Karpas-422 (cell line): ENCODE measurements at regions not wholly inside any gene's neighbourhood (a gene's known extent, or its start where the extent isn't known, plus 50 kb on each side); places are given as distances from the start of the nearest gene placed in this dataset.
"Not testable (repeated sequence)": the region's sequence is repeated elsewhere in the genome, so short reads cannot be mapped to it uniquely, and the experiment has no call there.

Experiments used
- DNase-seq: peaks from one replicate; pipeline ENCODE4 v3.0.0-alpha.2; 2015
- H2AFZ ChIP-seq: fragments of 200-600 bp; sonication (generic); 2 replicates; pipeline ENCODE4 v1.6.1; 2014; ENCODE audit warnings: antibody characterized with exemption, low read length, mixed read lengths
- H3K27ac ChIP-seq: fragments of 200-600 bp; sonication (generic); 2 replicates; pipeline ENCODE4 v1.5.1; 2014; ENCODE audit warnings: mild to moderate bottlenecking, low read length, moderate library complexity
- H3K27me3 ChIP-seq: fragments of 200-600 bp; sonication (generic); 2 replicates; pipeline ENCODE4 v1.6.1; 2014; ENCODE audit warnings: low read length, mixed read lengths
- H3K36me3 ChIP-seq: fragments of 200-600 bp; sonication (generic); 2 replicates; pipeline ENCODE4 v1.6.1; 2014; ENCODE audit warnings: low read length, mixed read lengths; ENCODE audit not compliant: insufficient read depth
- H3K4me1 ChIP-seq: fragments of 200-600 bp; sonication (generic); 2 replicates; pipeline ENCODE4 v1.6.1; 2014; ENCODE audit warnings: mild to moderate bottlenecking, low read length, mixed read lengths
- H3K4me2 ChIP-seq: fragments of 200-600 bp; sonication (generic); 2 replicates; pipeline ENCODE4 v1.6.1; 2014; ENCODE audit warnings: low read length, low read depth, mild to moderate bottlenecking; ENCODE audit not compliant: poor library complexity, severe bottlenecking
- H3K4me3 ChIP-seq: fragments of 200-600 bp; sonication (generic); 2 replicates; pipeline ENCODE4 v1.5.1; 2014; ENCODE audit warnings: mild to moderate bottlenecking, antibody characterized with exemption, low read length, mixed read lengths
- H3K79me2 ChIP-seq: fragments of 200-600 bp; sonication (generic); 2 replicates; pipeline ENCODE4 v1.6.1; 2014; ENCODE audit warnings: mild to moderate bottlenecking, low read length, mixed read lengths
- H3K9ac ChIP-seq: fragments of 200-600 bp; sonication (generic); 2 replicates; pipeline ENCODE4 v1.6.0; 2014; ENCODE audit warnings: low read length
- H3K9me2 ChIP-seq: fragments of 200-600 bp; sonication (generic), shearing (Covaris generic); replicated peaks from 2 replicates; pipeline ENCODE4 v1.6.0; 2014; ENCODE audit warnings: mild to moderate bottlenecking, low read length, moderate library complexity; ENCODE audit not compliant: insufficient read depth
- H3K9me3 ChIP-seq: fragments of 300-700, 200-600 bp; sonication (generic); 2 replicates; pipeline ENCODE4 v1.6.1; 2014; ENCODE audit warnings: low read length, mixed read lengths
- H4K20me1 ChIP-seq: fragments of 200-600 bp; sonication (generic); 2 replicates; pipeline ENCODE4 v1.6.1; 2014; ENCODE audit warnings: mild to moderate bottlenecking, antibody characterized with exemption, low read length, low read depth; ENCODE audit not compliant: insufficient read depth

- H3K9me2 ChIP-seq, result no peaks in the 10 kb centered on the region
- peaks cover 13% of the 10 kb centered on the region; the same call in 1 of the 2 replicates for H3K9me3 ChIP-seq
- no peak overlapping the region for H3K27ac ChIP-seq
- H3K36me3 ChIP-seq, result no peaks in the 10 kb centered on the region
- H3K4me2 ChIP-seq, result no peak overlapping the region
- H2AFZ ChIP-seq, result no peak overlapping the region
- no peaks in the 10 kb centered on the region for H3K27me3 ChIP-seq
- no peaks in the 10 kb centered on the region for H3K4me1 ChIP-seq
- H4K20me1 ChIP-seq, result no peaks in the 10 kb centered on the region
- H3K4me3 ChIP-seq, result no peak overlapping the region
- no peaks in the 10 kb centered on the region for H3K79me2 ChIP-seq
- DNase-seq, result no peak
- H3K9ac ChIP-seq, result no peak overlapping the region
Observed at GRCh38 chr18:52156166-52156565, 183.8 kb upstream of the DCC start.

- Histone ChIP-seq H3K4me2 (no peak overlapping the region), H3K36me3 (no peaks in the 10 kb centered on the region), H4K20me1 (no peaks in the 10 kb centered on the region), H3K79me2 (no peaks in the 10 kb centered on the region), H3K9me3 (peaks cover 19% of the 10 kb centered on the region; the same call in 1 of the 2 replicates), H3K4me3 (no peak overlapping the region), H2AFZ (no peak overlapping the region), H3K9me2 (no peaks in the 10 kb centered on the region), H3K27me3 (no peaks in the 10 kb centered on the region), H3K9ac (no peak overlapping the region), H3K4me1 (no peaks in the 10 kb centered on the region), H3K27ac (no peak overlapping the region)
- no peak for DNase-seq
Observed at GRCh38 chr18:52160636-52161035, 179.4 kb upstream of the DCC start.

- Histone ChIP-seq H3K4me2 (no peak overlapping the region), H3K27ac (no peak overlapping the region), H3K36me3 (no peaks in the 10 kb centered on the region), H3K9ac (no peak overlapping the region), H3K9me3 (peaks cover 26% of the 10 kb centered on the region), H3K27me3 (no peaks in the 10 kb centered on the region), H3K79me2 (no peaks in the 10 kb centered on the region), H2AFZ (no peak overlapping the region), H3K9me2 (no peaks in the 10 kb centered on the region), H3K4me3 (no peak overlapping the region), H4K20me1 (no peaks in the 10 kb centered on the region), H3K4me1 (no peaks in the 10 kb centered on the region)
- no peak for DNase-seq
Observed at GRCh38 chr18:52163478-52163877, 176.5 kb upstream of the DCC start.

- H3K4me1 ChIP-seq, H3K27me3 ChIP-seq, H3K79me2 ChIP-seq, DNase-seq, H2AFZ ChIP-seq, H3K4me3 ChIP-seq, H3K9me2 ChIP-seq, H3K4me2 ChIP-seq, H4K20me1 ChIP-seq, H3K36me3 ChIP-seq, H3K27ac ChIP-seq, H3K9ac ChIP-seq: not testable (repeated sequence)
- peaks cover 30% of the 10 kb centered on the region for H3K9me3 ChIP-seq
Observed at GRCh38 chr18:52168131-52168530, 171.9 kb upstream of the DCC start.

- no peak overlapping the region for H3K9ac ChIP-seq
Observed at GRCh38 chr18:52174220-52174619, 165.8 kb upstream of the DCC start.

GRCh38 chr18:52175406-52175805 is 164.6 kb upstream of the DCC start:
- Histone ChIP-seq H3K27ac (no peak overlapping the region), H3K9me2 (no peaks in the 10 kb centered on the region), H3K36me3 (no peaks in the 10 kb centered on the region), H4K20me1 (no peaks in the 10 kb centered on the region), H3K27me3 (no peaks in the 10 kb centered on the region), H3K4me1 (no peaks in the 10 kb centered on the region), H3K79me2 (no peaks in the 10 kb centered on the region), H3K9me3 (peaks cover 16% of the 10 kb centered on the region; the same call in 1 of the 2 replicates), H3K4me2 (no peak overlapping the region), H3K9ac (no peak overlapping the region), H3K4me3 (no peak overlapping the region), H2AFZ (no peak overlapping the region)
- no peak for DNase-seq

More at GRCh38 chr18:52174220-52174619, 165.8 kb upstream of the DCC start:
- no peaks in the 10 kb centered on the region for H3K27me3 ChIP-seq
- H3K4me2 ChIP-seq, result no peak overlapping the region
- no peaks in the 10 kb centered on the region for H3K36me3 ChIP-seq
- no peak overlapping the region for H3K27ac ChIP-seq
- no peaks in the 10 kb centered on the region for H3K79me2 ChIP-seq
- H3K4me3 ChIP-seq, result no peak overlapping the region
- no peak for DNase-seq
- peaks cover 20% of the 10 kb centered on the region; the same call in 1 of the 2 replicates for H3K9me3 ChIP-seq
- no peak overlapping the region for H2AFZ ChIP-seq
- H3K4me1 ChIP-seq, result no peaks in the 10 kb centered on the region
- no peaks in the 10 kb centered on the region for H4K20me1 ChIP-seq
- no peaks in the 10 kb centered on the region for H3K9me2 ChIP-seq

- Histone ChIP-seq H4K20me1 (no peaks in the 10 kb centered on the region), H3K4me2 (no peak overlapping the region), H3K27me3 (no peaks in the 10 kb centered on the region), H3K9ac (no peak overlapping the region), H3K4me3 (no peak overlapping the region), H3K27ac (no peak overlapping the region), H3K4me1 (no peaks in the 10 kb centered on the region), H3K9me3 (peaks cover 4% of the 10 kb centered on the region; the same call in 1 of the 2 replicates), H3K79me2 (no peaks in the 10 kb centered on the region), H3K36me3 (no peaks in the 10 kb centered on the region), H3K9me2 (no peaks in the 10 kb centered on the region), H2AFZ (no peak overlapping the region)
- DNase-seq, result no peak
Observed at GRCh38 chr18:52183107-52183506, 156.9 kb upstream of the DCC start.

- H3K36me3 ChIP-seq, result no peaks in the 10 kb centered on the region
Observed at GRCh38 chr18:52190195-52190594, 149.8 kb upstream of the DCC start.

GRCh38 chr18:52190631-52191030 is 149.4 kb upstream of the DCC start:
- H3K36me3 ChIP-seq, result no peaks in the 10 kb centered on the region
- no peak overlapping the region for H3K4me3 ChIP-seq
- no peak overlapping the region for H2AFZ ChIP-seq
- no peaks in the 10 kb centered on the region for H3K27me3 ChIP-seq
- no peak for DNase-seq
- H3K9me3 ChIP-seq, result peaks cover 6% of the 10 kb centered on the region
- no peaks in the 10 kb centered on the region for H4K20me1 ChIP-seq
- no peaks in the 10 kb centered on the region for H3K9me2 ChIP-seq
- H3K27ac ChIP-seq, result no peak overlapping the region
- H3K79me2 ChIP-seq, result no peaks in the 10 kb centered on the region
- no peaks in the 10 kb centered on the region for H3K4me1 ChIP-seq
- no peak overlapping the region for H3K4me2 ChIP-seq
- H3K9ac ChIP-seq, result no peak overlapping the region

More at GRCh38 chr18:52190195-52190594, 149.8 kb upstream of the DCC start:
- Histone ChIP-seq H3K4me3 (no peak overlapping the region), H4K20me1 (no peaks in the 10 kb centered on the region), H3K27me3 (no peaks in the 10 kb centered on the region), H3K9ac (no peak overlapping the region), H3K4me2 (no peak overlapping the region), H3K27ac (no peak overlapping the region), H3K9me3 (peaks cover 4% of the 10 kb centered on the region), H3K79me2 (no peaks in the 10 kb centered on the region), H3K4me1 (no peaks in the 10 kb centered on the region), H2AFZ (no peak overlapping the region), H3K9me2 (no peaks in the 10 kb centered on the region)
- no peak for DNase-seq
